IMR-90 (cell line): ENCODE measurements at regions not wholly inside any gene's neighbourhood (a gene's known extent, or its start where the extent isn't known, plus 50 kb on each side); places are given as distances from the start of the nearest gene placed in this dataset.

Source experiments
- ATAC-seq: fragments of 200-7000 bp; cut with Tn5 transposase; 2 replicates; pipeline ENCODE4 v1.9.1; 2020; ENCODE audit warnings: low read depth, mild to moderate bottlenecking, moderate library complexity
- BruUV-seq: library from RNA; stranded (reverse); fragments of 400-500 nt; replicated peaks from 2 replicates; lab custom pipeline; 2021; lab: Mats Ljungman, UMichigan
- CTCF ChIA-PET: fragments of 300-600 bp; formaldehyde crosslinking; extraction: SDS; loops from one replicate; lab custom pipeline; 2021; ENCODE audit warnings: antibody characterized with exemption; lab: Yijun Ruan, JAX
- POLR2A ChIA-PET: fragments of 300-600 bp; sonication (Branson Sonifier 250); formaldehyde crosslinking; loops from one replicate; lab custom pipeline; 2022; ENCODE audit warnings: antibody characterized with exemption; ENCODE audit not compliant: unreplicated experiment; lab: Charles Lee
- DNase-seq: peaks from one replicate; pipeline ENCODE4 v3.0.0; 2013
- H2AFZ ChIP-seq: replicated peaks from 2 replicates; pipeline ENCODE3; 2013; ENCODE audit warnings: low read length, mild to moderate bottlenecking; ENCODE audit not compliant: poor library complexity
- H2AK5ac ChIP-seq: 2 replicates; pipeline ENCODE4 v1.6.1; 2013; ENCODE audit warnings: low read depth, low read length, inconsistent platforms
- H2AK9ac ChIP-seq: replicated peaks from 2 replicates; pipeline ENCODE3; 2013; ENCODE audit warnings: mild to moderate bottlenecking, low read depth, low read length, moderate library complexity; ENCODE audit not compliant: poor library complexity
- H2BK120ac ChIP-seq: 2 replicates; pipeline ENCODE4 v1.6.1; 2013; ENCODE audit warnings: low read depth, low read length, inconsistent platforms
- H2BK15ac ChIP-seq: 3 replicates; pipeline ENCODE4 v1.6.1; 2013; ENCODE audit warnings: low read depth, low read length, inconsistent platforms
- H2BK20ac ChIP-seq: 2 replicates; pipeline ENCODE4 v1.6.1; 2013; ENCODE audit warnings: low read depth, mild to moderate bottlenecking, inconsistent platforms, low read length, moderate library complexity
- H2BK5ac ChIP-seq: 2 replicates; pipeline ENCODE4 v1.6.1; 2013; ENCODE audit warnings: mild to moderate bottlenecking, low read depth, low read length, inconsistent platforms; ENCODE audit not compliant: poor library complexity, severe bottlenecking
- H3K14ac ChIP-seq: replicated peaks from 2 replicates; pipeline ENCODE4 v1.6.1; 2013; ENCODE audit warnings: low read depth, low read length, inconsistent platforms
- H3K18ac ChIP-seq: 2 replicates; pipeline ENCODE4 v1.6.1; 2013; ENCODE audit warnings: low read depth, low read length, control low read depth
- H3K23ac ChIP-seq: 2 replicates; pipeline ENCODE4 v1.6.1; 2013; ENCODE audit warnings: low read depth, low read length, inconsistent platforms
- H3K27ac ChIP-seq: 2 replicates; pipeline ENCODE4 v1.5.1; 2013; ENCODE audit warnings: mild to moderate bottlenecking, control low read depth, low read length; ENCODE audit not compliant: insufficient read depth
- H3K27me3 ChIP-seq: 2 replicates; pipeline ENCODE4 v1.6.1; 2013; ENCODE audit warnings: low read length; ENCODE audit not compliant: control insufficient read depth, insufficient read depth
- H3K36me3 ChIP-seq: 2 replicates; pipeline ENCODE4 v1.6.1; 2013; ENCODE audit warnings: low read length, mixed read lengths; ENCODE audit not compliant: control insufficient read depth, insufficient read depth
- H3K4ac ChIP-seq: 2 replicates; pipeline ENCODE4 v1.6.1; 2013; ENCODE audit warnings: low read depth, low read length, inconsistent platforms
- H3K4me1 ChIP-seq: 2 replicates; pipeline ENCODE4 v1.6.1; 2013; ENCODE audit warnings: low read length, mixed read lengths; ENCODE audit not compliant: control insufficient read depth, insufficient read depth
- H3K4me2 ChIP-seq: 2 replicates; pipeline ENCODE4 v1.6.1; 2013; ENCODE audit warnings: low read depth, mild to moderate bottlenecking, control low read depth, low read length, moderate library complexity
- H3K4me3 ChIP-seq: 2 replicates; pipeline ENCODE4 v1.5.1; 2013; ENCODE audit warnings: low read depth, mild to moderate bottlenecking, control low read depth, low read length, moderate library complexity; ENCODE audit not compliant: insufficient read depth
- H3K56ac ChIP-seq: 2 replicates; pipeline ENCODE4 v1.6.1; 2013; ENCODE audit warnings: low read length, inconsistent platforms; ENCODE audit not compliant: insufficient read depth; ENCODE audit errors: extremely low read depth
- H3K79me1 ChIP-seq, 2 experiments: 2 replicates each; pipeline ENCODE4 v1.6.1; 2013; ENCODE audit warnings: low read length in 2 of 2, inconsistent platforms in 1 of 2, low read depth in 1 of 2
- H3K9ac ChIP-seq: 2 replicates; pipeline ENCODE4 v1.6.1; 2013; ENCODE audit warnings: low read depth, low read length, control low read depth
- H3K9me1 ChIP-seq: 2 replicates; pipeline ENCODE4 v1.6.1; 2013; ENCODE audit warnings: low read length, inconsistent platforms; ENCODE audit not compliant: insufficient read depth
- H3K9me3 ChIP-seq: 2 replicates; pipeline ENCODE4 v1.6.1; 2013; ENCODE audit warnings: low read length; ENCODE audit not compliant: control insufficient read depth, insufficient read depth
- H4K20me1 ChIP-seq: 2 replicates; pipeline ENCODE4 v1.6.1; 2013; ENCODE audit warnings: low read length, inconsistent platforms; ENCODE audit not compliant: insufficient read depth
- H4K5ac ChIP-seq: 2 replicates; pipeline ENCODE4 v1.6.1; 2013; ENCODE audit warnings: mild to moderate bottlenecking, low read depth, low read length, control low read depth
- H4K8ac ChIP-seq, 2 experiments: 2 replicates each; pipeline ENCODE4 v1.6.1; 2013; ENCODE audit warnings: low read depth in 2 of 2, low read length in 2 of 2, control low read depth in 1 of 2, inconsistent platforms in 1 of 2
- H4K91ac ChIP-seq: 2 replicates; pipeline ENCODE4 v1.6.1; 2013; ENCODE audit warnings: low read depth, low read length, inconsistent platforms; ENCODE audit not compliant: insufficient read depth
- BHLHE40 ChIP-seq: fragments of 150-350 bp; IDR thresholded peaks from 2 replicates; pipeline ENCODE4 v1.6.1; 2016; ENCODE audit warnings: mild to moderate bottlenecking, low read depth, low read length
- CEBPB ChIP-seq: IDR thresholded peaks from 2 replicates; pipeline ENCODE4 v1.6.1; 2012; ENCODE audit warnings: low read depth, low read length, improper control_type of control experiment
- CHD1 ChIP-seq: IDR thresholded peaks from 2 replicates; pipeline ENCODE4 v1.6.1; 2012; ENCODE audit warnings: low read depth, low read length, improper control_type of control experiment
- FOS ChIP-seq: fragments of 150-350 bp; IDR thresholded peaks from 2 replicates; pipeline ENCODE4 v1.6.1; 2016; ENCODE audit warnings: low read depth, low read length
- MAFK ChIP-seq: IDR thresholded peaks from 2 replicates; pipeline ENCODE4 v1.6.1; 2012; ENCODE audit warnings: low read depth, low read length, improper control_type of control experiment
- MAZ ChIP-seq: IDR thresholded peaks from 2 replicates; pipeline ENCODE4 v1.6.1; 2012; ENCODE audit warnings: low read depth, mild to moderate bottlenecking, low read length, improper control_type of control experiment, moderate library complexity, borderline replicate concordance
- MXI1 ChIP-seq: IDR thresholded peaks from 2 replicates; pipeline ENCODE4 v1.6.1; 2012; ENCODE audit warnings: low read depth, mild to moderate bottlenecking, low read length, moderate library complexity, borderline replicate concordance
- NFE2L2 ChIP-seq: fragments of 150-350 bp; IDR thresholded peaks from 2 replicates; pipeline ENCODE4 v1.6.1; 2016; ENCODE audit warnings: low read depth, mild to moderate bottlenecking, low read length
- POLR2A ChIP-seq: IDR thresholded peaks from 2 replicates; pipeline ENCODE4 v1.6.1; 2012; ENCODE audit warnings: mild to moderate bottlenecking, low read depth, low read length
- RAD21 ChIP-seq: IDR thresholded peaks from 2 replicates; pipeline ENCODE4 v1.6.1; 2012; ENCODE audit warnings: low read length, improper control_type of control experiment
- RCOR1 ChIP-seq: IDR thresholded peaks from 2 replicates; pipeline ENCODE4 v1.6.1; 2012; ENCODE audit warnings: mild to moderate bottlenecking, low read length, improper control_type of control experiment; ENCODE audit not compliant: insufficient replicate concordance
- RFX5 ChIP-seq: IDR thresholded peaks from 2 replicates; pipeline ENCODE4 v1.8.0; 2012; ENCODE audit warnings: low read depth, mild to moderate bottlenecking, low read length, moderate library complexity
- SMC3 ChIP-seq: fragments of 150-350 bp; IDR thresholded peaks from 2 replicates; pipeline ENCODE4 v1.6.1; 2016; ENCODE audit warnings: low read depth, mild to moderate bottlenecking, antibody characterized with exemption, low read length, moderate library complexity
- WGBS, 2 experiments: methylation state at CpG; one replicate each; pipeline versions ENCODE4 v1.1.5 to v1.1.7; 2013; ENCODE audit warnings: missing lambda C conversion rate in 2 of 2; ENCODE audit not compliant: insufficient read length in 1 of 2; ENCODE audit errors: extremely low coverage in 2 of 2; 5-methylcytosine and 5-hydroxymethylcytosine counted together
- dilution Hi-C: fragments of 300-500 bp; cut with HindIII; formaldehyde crosslinking; loops from one replicate; pipeline ENCODE4 v1.14.3; 2018; ENCODE audit warnings: low sequenced_read_pairs; ENCODE audit not compliant: unreplicated experiment
- in situ Hi-C: fragments of 300-500 bp; cut with MboI; formaldehyde crosslinking; loops from 3 replicates; pipeline ENCODE4 v1.14.3; 2019; ENCODE audit warnings: low sequenced_read_pairs, inconsistent platforms, mixed read lengths
- intact Hi-C: fragments of 100-400 bp; cut with micrococcal nuclease; formaldehyde crosslinking; loops from 2 replicates; pipeline ENCODE4 v1.10.0; 2022
- TF ChIP-seq, protein P1 (sequence below): fragments of 150-350 bp; IDR thresholded peaks from 2 replicates; pipeline ENCODE4 v1.6.1; 2016; ENCODE audit warnings: low read depth, mild to moderate bottlenecking, low read length, moderate library complexity, borderline replicate concordance
- TF ChIP-seq, protein P2 (sequence below): conservative IDR thresholded peaks from 2 replicates; pipeline ENCODE4 v1.5.1; 2012; ENCODE audit warnings: mild to moderate bottlenecking, low read depth, low read length, improper control_type of control experiment
- TF ChIP-seq, protein P3 (sequence below): fragments of 150-350 bp; IDR thresholded peaks from 2 replicates; pipeline ENCODE4 v1.6.1; 2017; ENCODE audit warnings: mild to moderate bottlenecking, antibody characterized with exemption, low read length, low read depth

DNA sequence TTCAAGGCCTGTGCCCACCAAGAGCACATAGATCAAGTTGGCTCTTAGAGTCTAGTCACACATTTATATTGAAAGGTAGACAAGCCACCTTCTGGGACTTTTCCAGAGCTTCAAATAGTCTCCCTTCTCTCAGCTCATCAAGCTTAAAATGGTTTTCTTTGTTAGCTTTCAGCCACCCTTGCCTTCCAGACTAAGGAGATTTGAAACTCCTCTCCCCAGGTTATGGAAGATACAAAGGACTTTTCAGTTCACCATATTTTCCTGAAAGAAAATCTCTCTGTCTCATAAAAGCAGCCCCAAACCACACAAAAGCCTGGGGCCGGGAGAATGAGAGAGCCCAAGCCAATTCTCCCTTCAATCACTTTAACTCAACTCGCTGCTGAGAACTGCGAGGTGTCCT is 134.1 kb downstream of the ZC3H11B start:
- BruUV-seq = no TSS peak
- no peak overlapping the region for H3K9ac ChIP-seq
- intact Hi-C loops (no loop called here), in situ Hi-C loops (no loop called here), dilution Hi-C loops (no loop called here)
- H2BK20ac ChIP-seq = no peak overlapping the region
- no peak overlapping the region for H2BK120ac ChIP-seq
- no peak overlapping the region for H3K56ac ChIP-seq
- H2AK5ac ChIP-seq = no peak overlapping the region
- POLR2A ChIA-PET = no interaction called here
- H4K5ac ChIP-seq = no peak overlapping the region
- CTCF ChIA-PET = no interaction called here
- WGBS, 2 experiments = no CpG with 5 or more reads among the region's 3 CpGs
- H4K20me1 ChIP-seq = no peaks in the 10 kb centered on the region
- no peak overlapping the region for H4K91ac ChIP-seq
- DNase-seq (no peak), ATAC-seq (no peak)
- TF ChIP-seq CEBPB (no peak), FOS (no peak), MAFK (no peak), NFE2L2 (no peak), BHLHE40 (no peak), MAZ (no peak), RCOR1 (no peak), SMC3 (no peak), MXI1 (no peak), CHD1 (no peak), RFX5 (no peak), POLR2A (no peak), RAD21 (no peak)
- TF ChIP-seq, protein P1, sequence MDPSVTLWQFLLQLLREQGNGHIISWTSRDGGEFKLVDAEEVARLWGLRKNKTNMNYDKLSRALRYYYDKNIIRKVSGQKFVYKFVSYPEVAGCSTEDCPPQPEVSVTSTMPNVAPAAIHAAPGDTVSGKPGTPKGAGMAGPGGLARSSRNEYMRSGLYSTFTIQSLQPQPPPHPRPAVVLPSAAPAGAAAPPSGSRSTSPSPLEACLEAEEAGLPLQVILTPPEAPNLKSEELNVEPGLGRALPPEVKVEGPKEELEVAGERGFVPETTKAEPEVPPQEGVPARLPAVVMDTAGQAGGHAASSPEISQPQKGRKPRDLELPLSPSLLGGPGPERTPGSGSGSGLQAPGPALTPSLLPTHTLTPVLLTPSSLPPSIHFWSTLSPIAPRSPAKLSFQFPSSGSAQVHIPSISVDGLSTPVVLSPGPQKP = no peak
- TF ChIP-seq, protein P2, sequence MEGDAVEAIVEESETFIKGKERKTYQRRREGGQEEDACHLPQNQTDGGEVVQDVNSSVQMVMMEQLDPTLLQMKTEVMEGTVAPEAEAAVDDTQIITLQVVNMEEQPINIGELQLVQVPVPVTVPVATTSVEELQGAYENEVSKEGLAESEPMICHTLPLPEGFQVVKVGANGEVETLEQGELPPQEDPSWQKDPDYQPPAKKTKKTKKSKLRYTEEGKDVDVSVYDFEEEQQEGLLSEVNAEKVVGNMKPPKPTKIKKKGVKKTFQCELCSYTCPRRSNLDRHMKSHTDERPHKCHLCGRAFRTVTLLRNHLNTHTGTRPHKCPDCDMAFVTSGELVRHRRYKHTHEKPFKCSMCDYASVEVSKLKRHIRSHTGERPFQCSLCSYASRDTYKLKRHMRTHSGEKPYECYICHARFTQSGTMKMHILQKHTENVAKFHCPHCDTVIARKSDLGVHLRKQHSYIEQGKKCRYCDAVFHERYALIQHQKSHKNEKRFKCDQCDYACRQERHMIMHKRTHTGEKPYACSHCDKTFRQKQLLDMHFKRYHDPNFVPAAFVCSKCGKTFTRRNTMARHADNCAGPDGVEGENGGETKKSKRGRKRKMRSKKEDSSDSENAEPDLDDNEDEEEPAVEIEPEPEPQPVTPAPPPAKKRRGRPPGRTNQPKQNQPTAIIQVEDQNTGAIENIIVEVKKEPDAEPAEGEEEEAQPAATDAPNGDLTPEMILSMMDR = no peak
- TF ChIP-seq, protein P3, sequence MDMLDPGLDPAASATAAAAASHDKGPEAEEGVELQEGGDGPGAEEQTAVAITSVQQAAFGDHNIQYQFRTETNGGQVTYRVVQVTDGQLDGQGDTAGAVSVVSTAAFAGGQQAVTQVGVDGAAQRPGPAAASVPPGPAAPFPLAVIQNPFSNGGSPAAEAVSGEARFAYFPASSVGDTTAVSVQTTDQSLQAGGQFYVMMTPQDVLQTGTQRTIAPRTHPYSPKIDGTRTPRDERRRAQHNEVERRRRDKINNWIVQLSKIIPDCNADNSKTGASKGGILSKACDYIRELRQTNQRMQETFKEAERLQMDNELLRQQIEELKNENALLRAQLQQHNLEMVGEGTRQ = no peak
- no peak overlapping the region for H3K4me2 ChIP-seq
- H3K4me3 ChIP-seq = no peak overlapping the region
- H3K14ac ChIP-seq = no peak overlapping the region
- H2BK15ac ChIP-seq = no peak overlapping the region
- no peak overlapping the region for H3K4ac ChIP-seq
- H4K8ac ChIP-seq = no peak overlapping the region
- H3K9me3 ChIP-seq = no peaks in the 10 kb centered on the region
- H2BK5ac ChIP-seq = no peak overlapping the region
- no peak overlapping the region for H2AK9ac ChIP-seq
- no peak overlapping the region for H3K18ac ChIP-seq
- H2AFZ ChIP-seq = no peak overlapping the region
- no peaks in the 10 kb centered on the region for H3K4me1 ChIP-seq
- no peak overlapping the region for H3K23ac ChIP-seq
- H3K27ac ChIP-seq = no peak overlapping the region
- H3K36me3 ChIP-seq = no peaks in the 10 kb centered on the region
- no peaks in the 10 kb centered on the region for H3K79me1 ChIP-seq
- no peaks in the 10 kb centered on the region for H3K27me3 ChIP-seq
- H3K9me1 ChIP-seq = no peaks in the 10 kb centered on the region
